Mesothelial cell of epicardium (in vitro differentiated cells): ENCODE measurements at regions not wholly inside any gene's neighbourhood (a gene's known extent, or its start where the extent isn't known, plus 50 kb on each side); places are given as distances from the start of the nearest gene placed in this dataset.

ENCODE experiments used
- DNase-seq, 2 experiments: peaks; one replicate each; pipeline ENCODE4 v3.0.0; 2021; ENCODE audit warnings: low spot score in 2 of 2; ENCODE audit not compliant: unreplicated experiment in 2 of 2
- H3K27ac Mint-ChIP-seq: 2 replicates; pipeline ENCODE4 v1.8.0; 2021; ENCODE audit warnings: mixed read lengths
- H3K27me3 Mint-ChIP-seq: 2 replicates; pipeline ENCODE4 v1.8.0; 2021; ENCODE audit warnings: low read depth, mixed read lengths
- H3K36me3 Mint-ChIP-seq: 2 replicates; pipeline ENCODE4 v1.8.0; 2021; ENCODE audit warnings: mixed read lengths
- H3K4me1 Mint-ChIP-seq: 2 replicates; pipeline ENCODE4 v1.8.0; 2021; ENCODE audit warnings: mixed read lengths
- H3K4me3 Mint-ChIP-seq: 2 replicates; pipeline ENCODE4 v1.8.0; 2021; ENCODE audit warnings: mild to moderate bottlenecking, moderate library complexity, mixed read lengths
- H3K9me3 Mint-ChIP-seq: 2 replicates; pipeline ENCODE4 v1.8.0; 2021; ENCODE audit warnings: mixed read lengths
- CTCF ChIP-seq: fragments of 200-600 bp; sonication (generic); IDR thresholded peaks from one replicate; pipeline ENCODE4 v1.5.0; 2021; ENCODE audit warnings: antibody characterized with exemption; ENCODE audit not compliant: unreplicated experiment

DNA sequence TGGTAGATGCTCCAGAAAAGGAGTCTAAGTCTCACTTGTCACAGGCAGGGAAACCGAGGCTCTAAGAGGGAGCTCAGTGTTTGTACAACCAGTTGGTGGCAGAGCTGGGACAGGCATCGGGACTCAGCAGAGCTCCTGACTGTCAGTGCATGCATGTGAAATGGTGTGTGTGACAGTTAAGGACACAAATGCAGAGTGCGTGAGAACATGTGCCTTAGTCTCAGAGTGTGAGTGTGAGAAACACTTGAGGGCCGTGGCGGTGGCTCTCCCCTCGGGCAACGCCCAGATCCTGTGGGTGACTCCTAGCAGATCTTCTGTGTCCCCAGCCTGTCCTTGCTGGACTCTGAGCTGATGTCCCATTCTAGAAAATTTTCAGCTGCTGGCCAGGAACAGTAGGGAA lies 362.6 kb downstream of the MATN1 start:
- Mint-ChIP-seq H3K36me3 (no peaks in the 10 kb centered on the region), H3K9me3 (no peaks in the 10 kb centered on the region), H3K4me3 (no peak overlapping the region), H3K27me3 (peaks cover 23% of the 10 kb centered on the region), H3K27ac (no peak overlapping the region), H3K4me1 (no peaks in the 10 kb centered on the region)
- no peak for DNase-seq
- TF ChIP-seq CTCF, result no peak

- no peaks in the 10 kb centered on the region for H3K36me3 Mint-ChIP-seq
- H3K27ac Mint-ChIP-seq, result no peak overlapping the region
- no peaks in the 10 kb centered on the region for H3K9me3 Mint-ChIP-seq
- DNase-seq, result no peak
- no peak for TF ChIP-seq CTCF
- H3K4me3 Mint-ChIP-seq, result no peak overlapping the region
- peaks cover 24% of the 10 kb centered on the region for H3K27me3 Mint-ChIP-seq
- no peaks in the 10 kb centered on the region for H3K4me1 Mint-ChIP-seq
Observed at GRCh38 chr1:30360281-30360680, 363.1 kb downstream of the MATN1 start.

DNA sequence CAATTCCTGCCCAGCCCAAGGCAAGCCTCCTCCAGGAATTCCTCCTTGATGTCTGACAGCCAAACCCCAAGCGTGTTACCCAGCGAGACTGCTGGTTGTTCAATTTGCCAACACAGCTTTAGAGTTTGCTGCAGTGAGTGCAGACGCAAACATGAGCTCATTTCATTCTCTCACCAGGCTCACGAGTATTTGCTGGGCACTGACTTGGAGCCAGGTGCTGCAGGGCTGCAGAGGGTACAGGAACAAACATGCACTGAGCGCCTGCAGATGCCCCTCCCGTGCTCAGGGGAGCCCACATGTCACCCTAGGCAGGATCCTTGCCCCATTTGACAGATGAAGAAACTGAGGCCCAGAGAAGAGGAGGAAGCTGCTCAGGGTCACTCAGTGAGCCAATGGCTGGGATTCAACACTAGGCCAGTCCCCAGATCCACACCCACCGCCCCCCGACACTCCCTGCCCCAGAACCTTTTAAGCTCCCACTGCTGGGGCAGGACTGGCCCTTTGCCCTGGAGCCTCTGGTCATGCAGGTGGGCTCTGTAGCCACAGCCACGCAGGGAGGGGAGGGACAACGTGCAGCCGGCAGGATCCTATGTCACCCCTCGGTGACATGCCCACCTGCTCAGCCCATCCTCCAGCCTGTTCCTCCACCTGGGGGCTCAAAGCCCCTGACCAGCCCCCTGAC lies 363.7 kb downstream of the MATN1 start:
- no peak overlapping the region for H3K27ac Mint-ChIP-seq
- no peaks in the 10 kb centered on the region for H3K36me3 Mint-ChIP-seq
- TF ChIP-seq CTCF, result no peak
- no peak for DNase-seq
- no peak overlapping the region for H3K4me3 Mint-ChIP-seq
- H3K4me1 Mint-ChIP-seq, result no peaks in the 10 kb centered on the region
- H3K9me3 Mint-ChIP-seq, result no peaks in the 10 kb centered on the region
- H3K27me3 Mint-ChIP-seq, result peaks cover 25% of the 10 kb centered on the region

- Mint-ChIP-seq H3K36me3 (no peaks in the 10 kb centered on the region), H3K9me3 (no peaks in the 10 kb centered on the region), H3K4me3 (no peak overlapping the region), H3K27me3 (peaks cover 21% of the 10 kb centered on the region), H3K4me1 (no peaks in the 10 kb centered on the region), H3K27ac (no peak overlapping the region)
- no peak for TF ChIP-seq CTCF
- DNase-seq, result no peak
Observed at GRCh38 chr1:30358500-30358899, 364.9 kb downstream of the MATN1 start.

- DNase-seq, result no peak
- Mint-ChIP-seq H3K36me3 (no peaks in the 10 kb centered on the region), H3K9me3 (no peaks in the 10 kb centered on the region), H3K4me3 (no peak overlapping the region), H3K27me3 (peaks cover 28% of the 10 kb centered on the region), H3K4me1 (no peaks in the 10 kb centered on the region), H3K27ac (no peak overlapping the region)
- TF ChIP-seq CTCF, result no peak
Observed at GRCh38 chr1:30356839-30357238, 366.5 kb downstream of the MATN1 start.

DNA sequence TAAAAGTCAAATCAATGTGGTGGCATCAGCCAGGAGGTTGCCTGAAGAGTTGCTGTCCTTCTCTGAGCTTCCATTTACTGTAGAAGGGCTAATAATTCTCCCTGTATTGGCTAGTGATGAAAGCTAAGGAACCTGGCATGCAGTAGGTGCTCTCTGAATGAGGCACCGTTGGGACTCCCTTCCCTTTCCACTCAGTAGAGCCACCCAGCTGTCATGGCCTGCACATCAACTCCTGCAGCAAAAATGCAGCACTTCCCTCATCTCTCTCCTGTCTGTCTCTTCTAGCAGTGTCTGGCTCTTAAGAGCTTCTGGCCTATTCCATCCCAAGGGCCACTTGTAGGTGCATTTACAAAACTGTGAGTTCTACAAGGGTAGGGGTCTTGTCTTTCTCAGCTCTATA lies 369.0 kb downstream of the MATN1 start:
- no peak overlapping the region for H3K27ac Mint-ChIP-seq
- peaks cover 2% of the 10 kb centered on the region for H3K9me3 Mint-ChIP-seq
- no peak for TF ChIP-seq CTCF
- H3K27me3 Mint-ChIP-seq, result peaks cover 37% of the 10 kb centered on the region
- no peak for DNase-seq
- no peaks in the 10 kb centered on the region for H3K4me1 Mint-ChIP-seq
- no peak overlapping the region for H3K4me3 Mint-ChIP-seq
- H3K36me3 Mint-ChIP-seq, result no peaks in the 10 kb centered on the region
